ENCODE measurements at regions not wholly inside any gene's neighbourhood (a gene's known extent, or its start where the extent isn't known, plus 50 kb on each side); places are given as distances from the start of the nearest gene placed in this dataset.

- ATAC-seq (no peak), DNase-seq (no peak)
- no peaks in the 10 kb centered on the region for H3K36me3 ChIP-seq (ENCODE audit: control insufficient read depth in 2 of 3, insufficient read depth in 3 of 3, low read length in 3 of 3)
- Mint-ChIP-seq H3K27me3 (peaks cover 0 to 9% (median 4%) of the 10 kb centered on the region in 5 donors), H3K4me3 (no peak overlapping the region), H3K36me3 (no peaks in the 10 kb centered on the region), H3K9me3 (peaks cover 0 to 2% (median 0%) of the 10 kb centered on the region in 11 donors), H3K27ac (no peak overlapping the region), H3K4me1 (no peaks in the 10 kb centered on the region)
- H3K27ac ChIP-seq (ENCODE audit: low read depth, low read length): no peak overlapping the region
- H3K4me3 ChIP-seq (ENCODE audit: low read length): no peak overlapping the region
- no peaks in the 10 kb centered on the region for H3K4me1 ChIP-seq (ENCODE audit: control insufficient read depth in 2 of 2, insufficient read depth in 2 of 2, low read length in 2 of 2)
- intact Hi-C loops (cut with micrococcal nuclease): no loop called here
- no peaks in the 10 kb centered on the region for H3K9me3 ChIP-seq (ENCODE audit: control insufficient read depth in 2 of 3, low read length in 3 of 3)
- POLR2A ChIA-PET: no interaction called here
- CTCF ChIA-PET: no interaction called here
- H3K27me3 ChIP-seq (ENCODE audit: control insufficient read depth in 2 of 2, insufficient read depth in 2 of 2, low read length in 2 of 2): no peaks in the 10 kb centered on the region
These were observed 366.9 kb downstream of the MFSD1 start for GRCh38 chr3:159168788-159169187.

- Mint-ChIP-seq H3K4me3 (no peak overlapping the region), H3K27ac (no peak overlapping the region), H3K4me1 (no peaks in the 10 kb centered on the region), H3K9me3 (peaks cover 0 to 2% (median 0%) of the 10 kb centered on the region in 11 donors), H3K27me3 (peaks cover 0 to 9% (median 4%) of the 10 kb centered on the region in 5 donors), H3K36me3 (no peaks in the 10 kb centered on the region)
- no peak for ATAC-seq
- DNase-seq: no peak
- H3K27me3 ChIP-seq (ENCODE audit: control insufficient read depth in 2 of 2, insufficient read depth in 2 of 2, low read length in 2 of 2): no peaks in the 10 kb centered on the region
- no peak overlapping the region for H3K4me3 ChIP-seq (ENCODE audit: low read length)
- H3K4me1 ChIP-seq (ENCODE audit: control insufficient read depth in 2 of 2, insufficient read depth in 2 of 2, low read length in 2 of 2): no peaks in the 10 kb centered on the region
- no peaks in the 10 kb centered on the region for H3K36me3 ChIP-seq (ENCODE audit: control insufficient read depth in 2 of 3, insufficient read depth in 3 of 3, low read length in 3 of 3)
- POLR2A ChIA-PET: no interaction called here
- H3K27ac ChIP-seq (ENCODE audit: low read depth, low read length): no peak overlapping the region
- H3K9me3 ChIP-seq (ENCODE audit: control insufficient read depth in 2 of 3, low read length in 3 of 3): no peaks in the 10 kb centered on the region
- CTCF ChIA-PET: no interaction called here
- intact Hi-C loops (cut with micrococcal nuclease): no loop called here
These were observed 368.0 kb downstream of the MFSD1 start for GRCh38 chr3:159169828-159170227.

GRCh38 chr3:159170436-159171003 lies 368.7 kb downstream of the MFSD1 start:
- Histone ChIP-seq H3K36me3 (ENCODE audit: control insufficient read depth in 2 of 3, insufficient read depth in 3 of 3, low read length in 3 of 3) (no peaks in the 10 kb centered on the region), H3K4me3 (ENCODE audit: low read length) (no peak overlapping the region), H3K4me1 (ENCODE audit: control insufficient read depth in 2 of 2, insufficient read depth in 2 of 2, low read length in 2 of 2) (no peaks in the 10 kb centered on the region), H3K27ac (ENCODE audit: low read depth, low read length) (no peak overlapping the region), H3K27me3 (ENCODE audit: control insufficient read depth in 2 of 2, insufficient read depth in 2 of 2, low read length in 2 of 2) (no peaks in the 10 kb centered on the region), H3K9me3 (ENCODE audit: control insufficient read depth in 2 of 3, low read length in 3 of 3) (no peaks in the 10 kb centered on the region)
- DNase-seq: no peak
- H3K27me3 Mint-ChIP-seq: peaks cover 0 to 9% (median 4%) of the 10 kb centered on the region in 5 donors
- H3K9me3 Mint-ChIP-seq: peaks cover 0 to 2% (median 0%) of the 10 kb centered on the region in 11 donors
- H3K27ac Mint-ChIP-seq: no peak overlapping the region
- POLR2A ChIA-PET: no interaction called here
- H3K36me3 Mint-ChIP-seq: no peaks in the 10 kb centered on the region
- intact Hi-C loops (cut with micrococcal nuclease): no loop called here
- no peaks in the 10 kb centered on the region for H3K4me1 Mint-ChIP-seq
- H3K4me3 Mint-ChIP-seq: no peak overlapping the region
- ATAC-seq: no peak
- CTCF ChIA-PET: no interaction called here

- no peaks in the 10 kb centered on the region for H3K9me3 ChIP-seq (ENCODE audit: control insufficient read depth in 2 of 3, low read length in 3 of 3)
- no peaks in the 10 kb centered on the region for H3K4me1 ChIP-seq (ENCODE audit: control insufficient read depth in 2 of 2, insufficient read depth in 2 of 2, low read length in 2 of 2)
- no peaks in the 10 kb centered on the region for H3K36me3 Mint-ChIP-seq
- H3K27ac ChIP-seq (ENCODE audit: low read depth, low read length): no peak overlapping the region
- H3K27me3 Mint-ChIP-seq: peaks cover 0 to 9% (median 4%) of the 10 kb centered on the region in 5 donors
- H3K27me3 ChIP-seq (ENCODE audit: control insufficient read depth in 2 of 2, insufficient read depth in 2 of 2, low read length in 2 of 2): no peaks in the 10 kb centered on the region
- no peak overlapping the region for H3K27ac Mint-ChIP-seq
- H3K9me3 Mint-ChIP-seq: no peaks in the 10 kb centered on the region
- no peak overlapping the region for H3K4me3 Mint-ChIP-seq
- no peaks in the 10 kb centered on the region for H3K36me3 ChIP-seq (ENCODE audit: control insufficient read depth in 2 of 3, insufficient read depth in 3 of 3, low read length in 3 of 3)
- H3K4me3 ChIP-seq (ENCODE audit: low read length): no peak overlapping the region
- intact Hi-C loops (cut with micrococcal nuclease): no loop called here
- ATAC-seq (no peak), DNase-seq (no peak)
- CTCF ChIA-PET: no interaction called here
- H3K4me1 Mint-ChIP-seq: no peaks in the 10 kb centered on the region
- POLR2A ChIA-PET: no interaction called here
These were observed 369.5 kb downstream of the MFSD1 start for GRCh38 chr3:159171333-159171732.

GRCh38 chr3:159172473-159172872 lies 370.6 kb downstream of the MFSD1 start:
- Mint-ChIP-seq H3K9me3 (no peaks in the 10 kb centered on the region), H3K4me3 (no peak overlapping the region), H3K27ac (no peak overlapping the region), H3K4me1 (no peaks in the 10 kb centered on the region), H3K27me3 (peaks cover 0 to 9% (median 3%) of the 10 kb centered on the region in 5 donors), H3K36me3 (no peaks in the 10 kb centered on the region)
- DNase-seq (no peak), ATAC-seq (no peak)
- Histone ChIP-seq H3K9me3 (ENCODE audit: control insufficient read depth in 2 of 3, low read length in 3 of 3) (no peaks in the 10 kb centered on the region), H3K27ac (ENCODE audit: low read depth, low read length) (no peak overlapping the region), H3K4me3 (ENCODE audit: low read length) (no peak overlapping the region), H3K36me3 (ENCODE audit: control insufficient read depth in 2 of 3, insufficient read depth in 3 of 3, low read length in 3 of 3) (no peaks in the 10 kb centered on the region), H3K4me1 (ENCODE audit: control insufficient read depth in 2 of 2, insufficient read depth in 2 of 2, low read length in 2 of 2) (no peaks in the 10 kb centered on the region), H3K27me3 (ENCODE audit: control insufficient read depth in 2 of 2, insufficient read depth in 2 of 2, low read length in 2 of 2) (no peaks in the 10 kb centered on the region)
- intact Hi-C loops (cut with micrococcal nuclease): no loop called here
- ChIA-PET CTCF (no interaction called here), POLR2A (no interaction called here)

GRCh38 chr3:159174715-159175692 lies 373.1 kb downstream of the MFSD1 start:
- Histone ChIP-seq H3K4me3 (ENCODE audit: low read length) (no peak overlapping the region), H3K27ac (ENCODE audit: low read depth, low read length) (no peak overlapping the region), H3K27me3 (ENCODE audit: control insufficient read depth in 2 of 2, insufficient read depth in 2 of 2, low read length in 2 of 2) (no peaks in the 10 kb centered on the region), H3K4me1 (ENCODE audit: control insufficient read depth in 2 of 2, insufficient read depth in 2 of 2, low read length in 2 of 2) (no peaks in the 10 kb centered on the region), H3K36me3 (ENCODE audit: control insufficient read depth in 2 of 3, insufficient read depth in 3 of 3, low read length in 3 of 3) (no peaks in the 10 kb centered on the region), H3K9me3 (ENCODE audit: control insufficient read depth in 2 of 3, low read length in 3 of 3) (no peaks in the 10 kb centered on the region)
- no peaks in the 10 kb centered on the region for H3K4me1 Mint-ChIP-seq
- H3K36me3 Mint-ChIP-seq: no peaks in the 10 kb centered on the region
- no peak overlapping the region for H3K4me3 Mint-ChIP-seq
- H3K9me3 Mint-ChIP-seq: no peaks in the 10 kb centered on the region
- ChIA-PET CTCF (no interaction called here), POLR2A (no interaction called here)
- H3K27me3 Mint-ChIP-seq: peaks cover 0 to 9% (median 0%) of the 10 kb centered on the region in 5 donors
- DNase-seq (no peak), ATAC-seq (no peak)
- intact Hi-C loops (cut with micrococcal nuclease): no loop called here
- H3K27ac Mint-ChIP-seq: no peak overlapping the region
